Mesenteric fat pad (tissue), 1 donor: ENCODE measurements at regions not wholly inside any gene's neighbourhood (a gene's known extent, or its start where the extent isn't known, plus 50 kb on each side); places are given as distances from the start of the nearest gene placed in this dataset.
"Not testable (repeated sequence)": the region's sequence is repeated elsewhere in the genome, so short reads cannot be mapped to it uniquely, and the experiment has no call there.

Source experiments
- DNase-seq: peaks from one replicate; pipeline ENCODE4 v3.0.0-alpha.2; 2020; ENCODE audit warnings: low spot score
- donor health status: DM: yes; HTN: yes; CAD: no.

GRCh38 chr7:3159926-3160325 is 116.3 kb upstream of the CARD11 start:
- DNase-seq: not testable (repeated sequence)

GRCh38 chr7:3162289-3162688 is 118.6 kb upstream of the CARD11 start:
- no peak for DNase-seq

GRCh38 chr7:3162798-3163197 is 119.1 kb upstream of the CARD11 start:
- DNase-seq: not testable (repeated sequence)

- DNase-seq: no peak
Measured at GRCh38 chr7:3164380-3164792, 120.7 kb upstream of the CARD11 start.

- DNase-seq: no peak
Measured at GRCh38 chr7:3165681-3166580, 122.3 kb upstream of the CARD11 start.

GRCh38 chr7:3167551-3167950 is 123.9 kb upstream of the CARD11 start:
- no peak for DNase-seq

GRCh38 chr7:3168370-3168769 is 124.7 kb upstream of the CARD11 start:
- no peak for DNase-seq

- DNase-seq: no peak
Measured at GRCh38 chr7:3168869-3169268, 125.2 kb upstream of the CARD11 start.

- DNase-seq: no peak
Measured at GRCh38 chr7:3172768-3173280, 128.2 kb upstream of the SDK1 start.

- no peak for DNase-seq
Measured at GRCh38 chr7:3174515-3175284, 126.4 kb upstream of the SDK1 start.

- no peak for DNase-seq
Measured at GRCh38 chr7:3175285-3175902, 125.7 kb upstream of the SDK1 start.

GRCh38 chr7:3176112-3177000 is 124.7 kb upstream of the SDK1 start:
- DNase-seq: no peak

GRCh38 chr7:3177271-3177670 is 123.8 kb upstream of the SDK1 start:
- no peak for DNase-seq

GRCh38 chr7:3179456-3179855 is 121.6 kb upstream of the SDK1 start:
- DNase-seq: no peak

GRCh38 chr7:3180604-3181003 is 120.4 kb upstream of the SDK1 start:
- DNase-seq: no peak

- not testable (repeated sequence) for DNase-seq
Measured at GRCh38 chr7:3182055-3182454, 119.0 kb upstream of the SDK1 start.

- DNase-seq: no peak
Measured at GRCh38 chr7:3187444-3188040, 113.5 kb upstream of the SDK1 start.

- no peak for DNase-seq
Measured at GRCh38 chr7:3188946-3189345, 112.1 kb upstream of the SDK1 start.

- no peak for DNase-seq
Measured at GRCh38 chr7:3191548-3191947, 109.5 kb upstream of the SDK1 start.

GRCh38 chr7:3192669-3193068 is 108.4 kb upstream of the SDK1 start:
- DNase-seq: no peak
